ENCODE measurements at regions not wholly inside any gene's neighbourhood (a gene's known extent, or its start where the extent isn't known, plus 50 kb on each side); places are given as distances from the start of the nearest gene placed in this dataset.

DNA sequence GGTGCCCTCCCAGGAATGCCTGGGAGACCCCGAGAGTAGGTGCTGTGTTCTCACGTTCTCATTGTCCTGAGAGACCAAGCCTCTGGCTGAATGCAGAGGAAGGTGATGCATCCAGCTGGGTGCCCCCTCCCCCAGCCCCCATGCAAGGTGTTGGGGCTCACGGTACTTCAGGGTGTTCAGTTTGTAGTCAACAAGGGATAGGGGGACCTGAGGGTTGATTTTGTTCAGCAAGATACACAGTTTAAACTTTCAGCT, 60.4 kb upstream of the DUSP5 start:
- in situ Hi-C loops (cut with MboI; ENCODE audit: low sequenced_read_pairs, unreplicated experiment) = no loop called here
- no peak for TF ChIP-seq CTCF (IDR thresholded peaks at IDR 0.05; ENCODE audit: borderline replicate concordance, control extremely low read depth, extremely low read depth, insufficient read depth, missing control alignments)
- DNase-seq (ENCODE audit: low spot score) = no peak

GRCh38 chr10:110437761-110438341, 59.9 kb upstream of the DUSP5 start:
- no peak for DNase-seq (ENCODE audit: low spot score)
- in situ Hi-C loops (cut with MboI; ENCODE audit: low sequenced_read_pairs, unreplicated experiment) = no loop called here
- no peak for TF ChIP-seq CTCF (IDR thresholded peaks at IDR 0.05; ENCODE audit: borderline replicate concordance, control extremely low read depth, extremely low read depth, insufficient read depth, missing control alignments)

DNA sequence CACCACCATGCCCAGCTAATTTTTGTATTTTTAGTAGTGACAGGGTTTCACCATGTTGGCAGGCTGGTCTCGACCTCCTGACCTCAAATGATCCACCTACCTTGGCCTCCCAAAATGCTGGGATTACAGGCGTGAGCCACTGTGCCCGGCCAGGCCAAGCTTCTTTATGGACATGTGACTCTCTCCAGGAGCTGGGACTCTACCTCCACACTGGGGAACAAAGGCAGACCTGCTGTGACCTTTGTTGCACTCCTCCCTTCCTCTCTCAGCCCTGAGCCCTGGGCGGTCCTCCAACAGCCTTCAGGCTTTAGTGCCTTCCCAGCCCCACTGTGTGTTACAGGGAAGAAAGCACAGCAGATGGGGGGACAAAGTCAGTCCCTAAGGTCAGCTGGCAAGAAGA, 55.0 kb upstream of the DUSP5 start:
- TF ChIP-seq CTCF (IDR thresholded peaks at IDR 0.05; ENCODE audit: borderline replicate concordance, control extremely low read depth, extremely low read depth, insufficient read depth, missing control alignments) = no peak
- DNase-seq (ENCODE audit: low spot score) = no peak
- in situ Hi-C loops (cut with MboI; ENCODE audit: low sequenced_read_pairs, unreplicated experiment) = no loop called here

GRCh38 chr10:110443239-110444003, 54.3 kb upstream of the DUSP5 start:
- TF ChIP-seq CTCF (IDR thresholded peaks at IDR 0.05; ENCODE audit: borderline replicate concordance, control extremely low read depth, extremely low read depth, insufficient read depth, missing control alignments) = no peak
- DNase-seq (ENCODE audit: low spot score) = no peak
- in situ Hi-C loops (cut with MboI; ENCODE audit: low sequenced_read_pairs, unreplicated experiment) = no loop called here

GRCh38 chr10:110444004-110444337, 53.7 kb upstream of the DUSP5 start:
- TF ChIP-seq CTCF (IDR thresholded peaks at IDR 0.05; ENCODE audit: borderline replicate concordance, control extremely low read depth, extremely low read depth, insufficient read depth, missing control alignments) = no peak
- no peak for DNase-seq (ENCODE audit: low spot score)
- in situ Hi-C loops (cut with MboI; ENCODE audit: low sequenced_read_pairs, unreplicated experiment) = no loop called here

DNA sequence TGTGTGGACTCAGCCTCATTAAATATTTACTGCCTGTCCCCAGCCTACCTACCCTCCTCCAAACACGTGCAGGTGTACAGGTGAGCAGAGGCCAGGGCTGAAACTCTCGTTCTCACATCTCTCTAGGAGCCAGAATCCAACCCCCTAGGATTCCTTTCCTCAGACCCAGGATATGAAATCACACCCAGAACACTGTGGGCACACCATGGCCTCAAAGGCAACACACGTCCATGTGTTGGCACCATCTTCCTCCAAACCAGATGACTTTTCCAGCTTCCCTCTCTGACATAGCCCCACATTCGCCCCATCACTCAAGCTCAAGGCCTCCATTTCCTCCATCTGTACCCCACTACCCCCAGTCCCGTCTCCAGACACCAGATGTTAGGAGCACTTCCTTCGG, 51.8 kb upstream of the DUSP5 start:
- in situ Hi-C loops (cut with MboI; ENCODE audit: low sequenced_read_pairs, unreplicated experiment) = no loop called here
- DNase-seq (ENCODE audit: low spot score) = no peak

More for the DNA sequence above, 51.8 kb upstream of the DUSP5 start:
- no peak for TF ChIP-seq CTCF (IDR thresholded peaks at IDR 0.05; ENCODE audit: borderline replicate concordance, control extremely low read depth, extremely low read depth, insufficient read depth, missing control alignments)

Data from GM13976 (cell line).